ENCODE measurements at regions not wholly inside any gene's neighbourhood (a gene's known extent, or its start where the extent isn't known, plus 50 kb on each side); places are given as distances from the start of the nearest gene placed in this dataset.

- WGBS (ENCODE audit: low lambda C conversion rate): 50% methylated on average over 11 of the region's 13 CpGs
- H3K36me3 ChIP-seq (replicated peaks in 1 of 2; ENCODE audit: control insufficient read depth in 1 of 2, insufficient read depth in 2 of 2, low read length in 1 of 2): no peaks in the 10 kb centered on the region
- TF ChIP-seq RAD21 (IDR thresholded peaks at IDR 0.05; ENCODE audit: low read length) (no peak), GABPA (IDR thresholded peaks at IDR 0.05; ENCODE audit: low read depth) (no peak), YY1 (IDR thresholded peaks at IDR 0.05; ENCODE audit: low read depth) (no peak), PBX3 (IDR thresholded peaks at IDR 0.05) (no peak), IRF3 (IDR thresholded peaks at IDR 0.05; ENCODE audit: low read depth, low read length) (no peak), RFX5 (IDR thresholded peaks at IDR 0.05; ENCODE audit: low read length) (no peak), FOXJ3 (CRISPR knock-in tag; IDR thresholded peaks at IDR 0.05) (no peak), TEAD4 (IDR thresholded peaks at IDR 0.05; ENCODE audit: borderline replicate concordance, insufficient read depth) (no peak), USF2 (IDR thresholded peaks at IDR 0.05; ENCODE audit: borderline replicate concordance, low read depth, low read length) (no peak), RXRA (IDR thresholded peaks at IDR 0.05; ENCODE audit: borderline replicate concordance, low read depth) (no peak)
- TF ChIP-seq, protein P1, sequence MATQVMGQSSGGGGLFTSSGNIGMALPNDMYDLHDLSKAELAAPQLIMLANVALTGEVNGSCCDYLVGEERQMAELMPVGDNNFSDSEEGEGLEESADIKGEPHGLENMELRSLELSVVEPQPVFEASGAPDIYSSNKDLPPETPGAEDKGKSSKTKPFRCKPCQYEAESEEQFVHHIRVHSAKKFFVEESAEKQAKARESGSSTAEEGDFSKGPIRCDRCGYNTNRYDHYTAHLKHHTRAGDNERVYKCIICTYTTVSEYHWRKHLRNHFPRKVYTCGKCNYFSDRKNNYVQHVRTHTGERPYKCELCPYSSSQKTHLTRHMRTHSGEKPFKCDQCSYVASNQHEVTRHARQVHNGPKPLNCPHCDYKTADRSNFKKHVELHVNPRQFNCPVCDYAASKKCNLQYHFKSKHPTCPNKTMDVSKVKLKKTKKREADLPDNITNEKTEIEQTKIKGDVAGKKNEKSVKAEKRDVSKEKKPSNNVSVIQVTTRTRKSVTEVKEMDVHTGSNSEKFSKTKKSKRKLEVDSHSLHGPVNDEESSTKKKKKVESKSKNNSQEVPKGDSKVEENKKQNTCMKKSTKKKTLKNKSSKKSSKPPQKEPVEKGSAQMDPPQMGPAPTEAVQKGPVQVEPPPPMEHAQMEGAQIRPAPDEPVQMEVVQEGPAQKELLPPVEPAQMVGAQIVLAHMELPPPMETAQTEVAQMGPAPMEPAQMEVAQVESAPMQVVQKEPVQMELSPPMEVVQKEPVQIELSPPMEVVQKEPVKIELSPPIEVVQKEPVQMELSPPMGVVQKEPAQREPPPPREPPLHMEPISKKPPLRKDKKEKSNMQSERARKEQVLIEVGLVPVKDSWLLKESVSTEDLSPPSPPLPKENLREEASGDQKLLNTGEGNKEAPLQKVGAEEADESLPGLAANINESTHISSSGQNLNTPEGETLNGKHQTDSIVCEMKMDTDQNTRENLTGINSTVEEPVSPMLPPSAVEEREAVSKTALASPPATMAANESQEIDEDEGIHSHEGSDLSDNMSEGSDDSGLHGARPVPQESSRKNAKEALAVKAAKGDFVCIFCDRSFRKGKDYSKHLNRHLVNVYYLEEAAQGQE (IDR thresholded peaks at IDR 0.05; ENCODE audit: low read depth, low read length): no peak
- TF ChIP-seq, protein P2, sequence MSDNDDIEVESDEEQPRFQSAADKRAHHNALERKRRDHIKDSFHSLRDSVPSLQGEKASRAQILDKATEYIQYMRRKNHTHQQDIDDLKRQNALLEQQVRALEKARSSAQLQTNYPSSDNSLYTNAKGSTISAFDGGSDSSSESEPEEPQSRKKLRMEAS (IDR thresholded peaks at IDR 0.05; ENCODE audit: low read depth): no peak
- H3K9ac ChIP-seq: no peak overlapping the region
- CTCF ChIA-PET: interaction anchor here (0.7 to 5.8 kb wide), 13 partner anchors 10 to 536 kb away, joined by 3 to 29 read pairs (median 5); no protein-coding TSS in a partner anchor
- no peaks in the 10 kb centered on the region; a peak in 1 of 4 replicates for H3K4me1 ChIP-seq (ENCODE audit: control insufficient read depth in 1 of 2, insufficient read depth in 2 of 2, low read depth in 1 of 2, low read length in 1 of 2)
- no peaks in the 10 kb centered on the region for H3K9me2 ChIP-seq
- no peaks in the 10 kb centered on the region for H4K20me1 ChIP-seq (ENCODE audit: insufficient read depth)
- POLR2A ChIA-PET: no interaction called here
- no peaks in the 10 kb centered on the region for H3K9me3 ChIP-seq
- H2AFZ ChIP-seq (ENCODE audit: low read depth): no peak overlapping the region
- no peak overlapping the region for H3K4me2 ChIP-seq
- no peak overlapping the region for H3K27ac ChIP-seq (ENCODE audit: low read depth in 2 of 2, low read length in 1 of 2)
- no peaks in the 10 kb centered on the region for H3F3A ChIP-seq (replicated peaks; ENCODE audit: insufficient read depth)
- H3K27me3 ChIP-seq (ENCODE audit: insufficient read depth): peaks cover 75% of the 10 kb centered on the region
- no peak overlapping the region for H3K4me3 ChIP-seq (ENCODE audit: low read depth in 2 of 2, low read length in 1 of 2)
- peak; percentile 39 for DNase-seq
- no peaks in the 10 kb centered on the region for H3K79me2 ChIP-seq (ENCODE audit: insufficient read depth)
Observed at GRCh38 chr5:1654786-1655495, 131.2 kb upstream of the LPCAT1 start.
